Spleen (tissue), 7 donors: ENCODE measurements at regions not wholly inside any gene's neighbourhood (a gene's known extent, or its start where the extent isn't known, plus 50 kb on each side); places are given as distances from the start of the nearest gene placed in this dataset.

Experiments
- POLR2AphosphoS5 ChIP-seq, 3 donors: sonication (generic); formaldehyde crosslinking; IDR thresholded peaks; one replicate each; pipeline ENCODE4 v1.5.1; 2017; ENCODE audit warnings: antibody characterized with exemption in 3 of 3
- TF ChIP-seq, protein P1 (sequence below), 11 experiments: fragments of 200-600 bp in 7 of 11; fragments of 450-650 bp in 4 of 11; sonication (generic) in 4 of 11; IDR thresholded peaks in 8 of 11; conservative IDR thresholded peaks in 3 of 11; 1 replicate in 7 of 11; 2 replicates in 4 of 11; pipeline versions ENCODE4 v1.4.0 to v1.8.0; 2016 to 2021; ENCODE audit warnings: antibody characterized with exemption in 11 of 11, inconsistent platforms in 4 of 11, mild to moderate bottlenecking in 1 of 11
- donor health status: DM: no; HTN: no; CAD: no; lungs with moderate emphysema.
- donor health status: DM: no; HTN: no; CAD: no.
- donor health status: DM: no; HTN: no; CAD: no.

GRCh38 chr18:51562866-51563265, 365.4 kb upstream of the MEX3C start:
- TF ChIP-seq, protein P1, sequence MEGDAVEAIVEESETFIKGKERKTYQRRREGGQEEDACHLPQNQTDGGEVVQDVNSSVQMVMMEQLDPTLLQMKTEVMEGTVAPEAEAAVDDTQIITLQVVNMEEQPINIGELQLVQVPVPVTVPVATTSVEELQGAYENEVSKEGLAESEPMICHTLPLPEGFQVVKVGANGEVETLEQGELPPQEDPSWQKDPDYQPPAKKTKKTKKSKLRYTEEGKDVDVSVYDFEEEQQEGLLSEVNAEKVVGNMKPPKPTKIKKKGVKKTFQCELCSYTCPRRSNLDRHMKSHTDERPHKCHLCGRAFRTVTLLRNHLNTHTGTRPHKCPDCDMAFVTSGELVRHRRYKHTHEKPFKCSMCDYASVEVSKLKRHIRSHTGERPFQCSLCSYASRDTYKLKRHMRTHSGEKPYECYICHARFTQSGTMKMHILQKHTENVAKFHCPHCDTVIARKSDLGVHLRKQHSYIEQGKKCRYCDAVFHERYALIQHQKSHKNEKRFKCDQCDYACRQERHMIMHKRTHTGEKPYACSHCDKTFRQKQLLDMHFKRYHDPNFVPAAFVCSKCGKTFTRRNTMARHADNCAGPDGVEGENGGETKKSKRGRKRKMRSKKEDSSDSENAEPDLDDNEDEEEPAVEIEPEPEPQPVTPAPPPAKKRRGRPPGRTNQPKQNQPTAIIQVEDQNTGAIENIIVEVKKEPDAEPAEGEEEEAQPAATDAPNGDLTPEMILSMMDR (IDR thresholded peaks at IDR 0.05 in 8 of 11, conservative IDR thresholded peaks at IDR 0.05 in 3 of 11): no peak
- TF ChIP-seq POLR2AphosphoS5 (IDR thresholded peaks at IDR 0.05): no peak
